ENCODE measurements at regions not wholly inside any gene's neighbourhood (a gene's known extent, or its start where the extent isn't known, plus 50 kb on each side); places are given as distances from the start of the nearest gene placed in this dataset.

DNA sequence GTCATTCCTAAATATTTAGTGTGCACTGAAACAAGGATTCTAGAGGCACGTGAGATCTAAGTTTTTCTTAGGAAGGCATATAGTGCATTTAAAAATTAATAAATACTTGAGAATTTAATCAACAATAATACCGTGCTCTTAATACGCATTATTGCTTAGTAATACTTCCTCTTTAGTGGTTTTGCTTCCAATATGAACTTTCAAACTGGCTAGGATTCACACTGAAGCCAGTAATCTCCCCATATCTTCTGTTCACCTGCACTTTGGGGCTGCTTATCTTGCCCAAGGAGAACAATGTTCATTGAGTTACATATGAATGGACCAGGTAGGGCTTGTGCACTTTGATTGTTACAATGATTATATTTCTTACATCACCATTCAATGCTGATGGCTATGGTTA is 180.5 kb upstream of the RIOK2 start:
- TF ChIP-seq, protein P1, sequence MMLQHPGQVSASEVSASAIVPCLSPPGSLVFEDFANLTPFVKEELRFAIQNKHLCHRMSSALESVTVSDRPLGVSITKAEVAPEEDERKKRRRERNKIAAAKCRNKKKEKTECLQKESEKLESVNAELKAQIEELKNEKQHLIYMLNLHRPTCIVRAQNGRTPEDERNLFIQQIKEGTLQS (IDR thresholded peaks at IDR 0.05): no peak
- TF ChIP-seq, protein P2, sequence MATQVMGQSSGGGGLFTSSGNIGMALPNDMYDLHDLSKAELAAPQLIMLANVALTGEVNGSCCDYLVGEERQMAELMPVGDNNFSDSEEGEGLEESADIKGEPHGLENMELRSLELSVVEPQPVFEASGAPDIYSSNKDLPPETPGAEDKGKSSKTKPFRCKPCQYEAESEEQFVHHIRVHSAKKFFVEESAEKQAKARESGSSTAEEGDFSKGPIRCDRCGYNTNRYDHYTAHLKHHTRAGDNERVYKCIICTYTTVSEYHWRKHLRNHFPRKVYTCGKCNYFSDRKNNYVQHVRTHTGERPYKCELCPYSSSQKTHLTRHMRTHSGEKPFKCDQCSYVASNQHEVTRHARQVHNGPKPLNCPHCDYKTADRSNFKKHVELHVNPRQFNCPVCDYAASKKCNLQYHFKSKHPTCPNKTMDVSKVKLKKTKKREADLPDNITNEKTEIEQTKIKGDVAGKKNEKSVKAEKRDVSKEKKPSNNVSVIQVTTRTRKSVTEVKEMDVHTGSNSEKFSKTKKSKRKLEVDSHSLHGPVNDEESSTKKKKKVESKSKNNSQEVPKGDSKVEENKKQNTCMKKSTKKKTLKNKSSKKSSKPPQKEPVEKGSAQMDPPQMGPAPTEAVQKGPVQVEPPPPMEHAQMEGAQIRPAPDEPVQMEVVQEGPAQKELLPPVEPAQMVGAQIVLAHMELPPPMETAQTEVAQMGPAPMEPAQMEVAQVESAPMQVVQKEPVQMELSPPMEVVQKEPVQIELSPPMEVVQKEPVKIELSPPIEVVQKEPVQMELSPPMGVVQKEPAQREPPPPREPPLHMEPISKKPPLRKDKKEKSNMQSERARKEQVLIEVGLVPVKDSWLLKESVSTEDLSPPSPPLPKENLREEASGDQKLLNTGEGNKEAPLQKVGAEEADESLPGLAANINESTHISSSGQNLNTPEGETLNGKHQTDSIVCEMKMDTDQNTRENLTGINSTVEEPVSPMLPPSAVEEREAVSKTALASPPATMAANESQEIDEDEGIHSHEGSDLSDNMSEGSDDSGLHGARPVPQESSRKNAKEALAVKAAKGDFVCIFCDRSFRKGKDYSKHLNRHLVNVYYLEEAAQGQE (IDR thresholded peaks at IDR 0.05): no peak
- TF ChIP-seq JUND (IDR thresholded peaks at IDR 0.05) (no peak), SP1 (IDR thresholded peaks at IDR 0.05) (no peak), EGR1 (IDR thresholded peaks at IDR 0.05; ENCODE audit: low read depth in 2 of 2) (no peak), CTCF (IDR thresholded peaks at IDR 0.05; ENCODE audit: low read depth, low read length, missing input control) (no peak), YY1 (IDR thresholded peaks at IDR 0.05) (no peak), HNF4G (IDR thresholded peaks at IDR 0.05) (no peak), TAF1 (conservative IDR thresholded peaks at IDR 0.05) (no peak), HNF4A (conservative IDR thresholded peaks at IDR 0.05) (no peak), RXRA (IDR thresholded peaks at IDR 0.05) (no peak), GABPA (IDR thresholded peaks at IDR 0.05 in 1 of 2, conservative IDR thresholded peaks at IDR 0.05 in 1 of 2) (no peak)
- TF ChIP-seq, protein P3, sequence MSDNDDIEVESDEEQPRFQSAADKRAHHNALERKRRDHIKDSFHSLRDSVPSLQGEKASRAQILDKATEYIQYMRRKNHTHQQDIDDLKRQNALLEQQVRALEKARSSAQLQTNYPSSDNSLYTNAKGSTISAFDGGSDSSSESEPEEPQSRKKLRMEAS (IDR thresholded peaks at IDR 0.05): no peak

Measured in liver (tissue), 3 donors.